ENCODE measurements at regions not wholly inside any gene's neighbourhood (a gene's known extent, or its start where the extent isn't known, plus 50 kb on each side); places are given as distances from the start of the nearest gene placed in this dataset.

GRCh38 chr4:3867403-3868100 is 101.4 kb downstream of the ADRA2C start:
- Histone ChIP-seq H3K4me1 (peaks cover 0 to 10% of the 10 kb centered on the region in 2 donors), H3K4me3 (no peak overlapping the region), H3K27ac (no peak overlapping the region), H3K9me3 (no peaks in the 10 kb centered on the region), H3K27me3 (peaks cover 0 to 10% of the 10 kb centered on the region in 2 donors), H3K36me3 (no peaks in the 10 kb centered on the region)
- no peak for DNase-seq (ENCODE audit: low spot score)
- TF ChIP-seq CTCF (IDR thresholded peaks at IDR 0.05) = no peak

GRCh38 chr4:3868211-3869173 is 102.3 kb downstream of the ADRA2C start:
- no peak for TF ChIP-seq CTCF (IDR thresholded peaks at IDR 0.05)
- Histone ChIP-seq H3K9me3 (no peaks in the 10 kb centered on the region), H3K4me1 (peaks cover 0 to 10% of the 10 kb centered on the region in 2 donors), H3K36me3 (no peaks in the 10 kb centered on the region), H3K27ac (no peak overlapping the region), H3K4me3 (no peak overlapping the region), H3K27me3 (peaks cover 4 to 10% of the 10 kb centered on the region in 2 donors)
- DNase-seq (ENCODE audit: low spot score) = no peak

- no peak overlapping the region for H3K4me3 ChIP-seq
- no peak for DNase-seq (ENCODE audit: low spot score)
- no peak for TF ChIP-seq CTCF (IDR thresholded peaks at IDR 0.05)
- H3K36me3 ChIP-seq = no peaks in the 10 kb centered on the region
- H3K4me1 ChIP-seq = peaks cover 0 to 10% of the 10 kb centered on the region in 2 donors
- H3K9me3 ChIP-seq = no peaks in the 10 kb centered on the region
- peaks cover 5 to 10% of the 10 kb centered on the region in 2 donors for H3K27me3 ChIP-seq
- H3K27ac ChIP-seq = no peak overlapping the region
Observed at GRCh38 chr4:3869174-3869572, 103.0 kb downstream of the ADRA2C start.

GRCh38 chr4:3869661-3870566 is 103.7 kb downstream of the ADRA2C start:
- H3K4me1 ChIP-seq = peaks cover 0 to 10% of the 10 kb centered on the region in 2 donors
- no peak for DNase-seq (ENCODE audit: low spot score)
- H3K27me3 ChIP-seq = peaks cover 5 to 10% of the 10 kb centered on the region in 2 donors
- TF ChIP-seq CTCF (IDR thresholded peaks at IDR 0.05) = no peak
- H3K36me3 ChIP-seq = no peaks in the 10 kb centered on the region
- no peak overlapping the region for H3K4me3 ChIP-seq
- no peaks in the 10 kb centered on the region for H3K9me3 ChIP-seq
- H3K27ac ChIP-seq = no peak overlapping the region

- no peak overlapping the region for H3K27ac ChIP-seq
- no peak for DNase-seq (ENCODE audit: low spot score)
- no peaks in the 10 kb centered on the region for H3K36me3 ChIP-seq
- peaks cover 0 to 10% of the 10 kb centered on the region in 2 donors for H3K4me1 ChIP-seq
- TF ChIP-seq CTCF (IDR thresholded peaks at IDR 0.05) = no peak
- no peaks in the 10 kb centered on the region for H3K9me3 ChIP-seq
- H3K4me3 ChIP-seq = no peak overlapping the region
- H3K27me3 ChIP-seq = peaks cover 5 to 10% of the 10 kb centered on the region in 2 donors
Observed at GRCh38 chr4:3870567-3870962, 104.4 kb downstream of the ADRA2C start.

All from right atrium auricular region (tissue), 2 donors.